SIG-M5 treated with dmso at 0.1 percent for 504 hours (cell line): ENCODE measurements at regions not wholly inside any gene's neighbourhood (a gene's known extent, or its start where the extent isn't known, plus 50 kb on each side); places are given as distances from the start of the nearest gene placed in this dataset.
"Not testable (repeated sequence)": the region's sequence is repeated elsewhere in the genome, so short reads cannot be mapped to it uniquely, and the experiment has no call there.

Source experiments
- DNase-seq: peaks from one replicate; lab custom pipeline; 2025; ENCODE audit not compliant: unreplicated experiment; lab: John Stamatoyannopoulos, UW

- no peak for DNase-seq
These were observed 207.4 kb downstream of the OPA1 start for GRCh38 chr3:193800138-193801043.

GRCh38 chr3:193801097-193801496, 208.1 kb downstream of the OPA1 start:
- DNase-seq, result no peak

GRCh38 chr3:193803288-193803687, 210.3 kb downstream of the OPA1 start:
- no peak for DNase-seq

- DNase-seq, result peak; percentile 49
These were observed 212.4 kb downstream of the OPA1 start for GRCh38 chr3:193805448-193805847.

- no peak for DNase-seq
These were observed 215.3 kb downstream of the OPA1 start for GRCh38 chr3:193808317-193808716.

GRCh38 chr3:193809106-193809505, 216.1 kb downstream of the OPA1 start:
- no peak for DNase-seq

- DNase-seq, result no peak
These were observed 219.2 kb downstream of the OPA1 start for GRCh38 chr3:193812078-193812725.

- no peak for DNase-seq
These were observed 219.9 kb downstream of the OPA1 start for GRCh38 chr3:193812791-193813500.

- DNase-seq, result peak; percentile 15
These were observed 220.5 kb downstream of the OPA1 start for GRCh38 chr3:193813501-193813830.

GRCh38 chr3:193814166-193814892, 221.3 kb downstream of the OPA1 start:
- no peak for DNase-seq

- DNase-seq, result no peak
These were observed 222.4 kb downstream of the OPA1 start for GRCh38 chr3:193815246-193816027.

- DNase-seq, result no peak
These were observed 223.0 kb downstream of the OPA1 start for GRCh38 chr3:193816028-193816395.

- DNase-seq, result peak; percentile 64
These were observed 223.8 kb downstream of the OPA1 start for GRCh38 chr3:193816656-193817311.

- no peak for DNase-seq
These were observed 226.4 kb downstream of the OPA1 start for GRCh38 chr3:193819117-193820010.

- DNase-seq, result no peak
These were observed 228.2 kb downstream of the OPA1 start for GRCh38 chr3:193821151-193821668.

- no peak for DNase-seq
These were observed 229.6 kb downstream of the OPA1 start for GRCh38 chr3:193822492-193823212.

- not testable (repeated sequence) for DNase-seq
These were observed 230.2 kb downstream of the OPA1 start for GRCh38 chr3:193823213-193823605.

GRCh38 chr3:193824365-193824764, 231.4 kb downstream of the OPA1 start:
- no peak for DNase-seq
